ENCODE measurements at regions not wholly inside any gene's neighbourhood (a gene's known extent, or its start where the extent isn't known, plus 50 kb on each side); places are given as distances from the start of the nearest gene placed in this dataset.

DNA sequence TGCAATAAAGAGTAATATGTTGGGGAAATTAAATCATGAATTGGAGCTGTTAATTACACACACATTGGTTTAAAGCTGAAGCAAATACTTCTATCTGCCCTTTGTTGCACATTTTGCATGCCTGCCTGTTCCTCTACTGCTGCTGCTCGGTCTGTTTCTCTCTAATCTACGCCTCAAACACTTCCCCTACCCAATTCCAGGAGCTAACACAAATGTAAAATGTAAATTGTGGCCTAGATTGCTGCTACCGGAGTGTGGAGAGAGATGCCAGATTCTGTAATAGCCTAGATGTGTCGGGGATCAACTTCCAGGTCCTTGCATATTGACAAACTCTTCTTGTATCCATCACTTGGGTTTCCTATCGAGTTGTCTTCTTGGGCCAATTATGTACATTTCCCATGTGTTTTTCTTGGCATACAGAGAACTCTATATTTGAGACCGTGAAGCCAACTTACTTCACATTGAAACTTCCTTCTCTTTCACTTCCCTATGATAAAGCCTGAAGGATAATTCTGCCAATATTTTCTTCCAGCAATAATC, 450.4 kb upstream of the NR2F2 start:
- H3K4me3 ChIP-seq (ENCODE audit: low read length): no peak overlapping the region
- no peaks in the 10 kb centered on the region for H3K4me1 ChIP-seq (ENCODE audit: low read length)
- H3K27ac ChIP-seq (ENCODE audit: low read length): no peak overlapping the region
- H3K9ac ChIP-seq (ENCODE audit: low read length): no peak overlapping the region
- no peaks in the 10 kb centered on the region for H3K79me2 ChIP-seq (ENCODE audit: low read length)
- H3K36me3 ChIP-seq (replicated peaks; ENCODE audit: low read depth, low read length): no peaks in the 10 kb centered on the region
- H3K27me3 ChIP-seq (ENCODE audit: low read depth, low read length): no peaks in the 10 kb centered on the region
- H2AFZ ChIP-seq (ENCODE audit: low read depth, low read length): no peak overlapping the region
- no peaks in the 10 kb centered on the region for H3K9me3 ChIP-seq (ENCODE audit: insufficient read depth, low read length)
- TF ChIP-seq EZH2phosphoT487 (IDR thresholded peaks at IDR 0.05; ENCODE audit: low read depth): no peak
- TF ChIP-seq, protein P1, sequence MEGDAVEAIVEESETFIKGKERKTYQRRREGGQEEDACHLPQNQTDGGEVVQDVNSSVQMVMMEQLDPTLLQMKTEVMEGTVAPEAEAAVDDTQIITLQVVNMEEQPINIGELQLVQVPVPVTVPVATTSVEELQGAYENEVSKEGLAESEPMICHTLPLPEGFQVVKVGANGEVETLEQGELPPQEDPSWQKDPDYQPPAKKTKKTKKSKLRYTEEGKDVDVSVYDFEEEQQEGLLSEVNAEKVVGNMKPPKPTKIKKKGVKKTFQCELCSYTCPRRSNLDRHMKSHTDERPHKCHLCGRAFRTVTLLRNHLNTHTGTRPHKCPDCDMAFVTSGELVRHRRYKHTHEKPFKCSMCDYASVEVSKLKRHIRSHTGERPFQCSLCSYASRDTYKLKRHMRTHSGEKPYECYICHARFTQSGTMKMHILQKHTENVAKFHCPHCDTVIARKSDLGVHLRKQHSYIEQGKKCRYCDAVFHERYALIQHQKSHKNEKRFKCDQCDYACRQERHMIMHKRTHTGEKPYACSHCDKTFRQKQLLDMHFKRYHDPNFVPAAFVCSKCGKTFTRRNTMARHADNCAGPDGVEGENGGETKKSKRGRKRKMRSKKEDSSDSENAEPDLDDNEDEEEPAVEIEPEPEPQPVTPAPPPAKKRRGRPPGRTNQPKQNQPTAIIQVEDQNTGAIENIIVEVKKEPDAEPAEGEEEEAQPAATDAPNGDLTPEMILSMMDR (IDR thresholded peaks at IDR 0.05; ENCODE audit: low read depth, low read length): no peak
- no peak overlapping the region for H3K4me2 ChIP-seq (ENCODE audit: low read length)
- H4K20me1 ChIP-seq (ENCODE audit: insufficient read depth, low read length): no peaks in the 10 kb centered on the region

DNA sequence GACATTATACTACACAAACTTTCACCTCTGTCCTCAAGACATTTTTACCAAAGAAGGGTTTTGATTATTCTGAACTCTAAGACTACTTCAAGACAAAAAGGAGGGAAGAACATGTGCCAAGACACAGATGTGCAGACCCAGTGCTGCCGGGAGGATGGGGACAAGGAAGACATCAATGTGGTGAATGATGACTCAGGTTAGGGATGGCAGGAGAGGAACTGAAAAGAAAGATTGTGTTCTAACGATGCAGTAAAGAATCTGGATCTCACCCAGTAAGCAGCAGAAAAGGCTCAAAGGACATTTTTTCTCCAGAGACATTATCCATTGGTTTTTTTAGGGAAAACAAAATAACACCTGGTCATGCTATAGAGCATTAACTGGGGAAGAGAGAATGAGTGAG, 449.9 kb upstream of the NR2F2 start:
- Histone ChIP-seq H4K20me1 (ENCODE audit: insufficient read depth, low read length) (no peaks in the 10 kb centered on the region), H2AFZ (ENCODE audit: low read depth, low read length) (no peak overlapping the region), H3K9ac (ENCODE audit: low read length) (no peak overlapping the region), H3K79me2 (ENCODE audit: low read length) (no peaks in the 10 kb centered on the region), H3K36me3 (replicated peaks; ENCODE audit: low read depth, low read length) (no peaks in the 10 kb centered on the region), H3K4me3 (ENCODE audit: low read length) (no peak overlapping the region), H3K27ac (ENCODE audit: low read length) (no peak overlapping the region), H3K4me1 (ENCODE audit: low read length) (no peaks in the 10 kb centered on the region), H3K27me3 (ENCODE audit: low read depth, low read length) (no peaks in the 10 kb centered on the region), H3K9me3 (ENCODE audit: insufficient read depth, low read length) (no peaks in the 10 kb centered on the region), H3K4me2 (ENCODE audit: low read length) (no peak overlapping the region)
- TF ChIP-seq EZH2phosphoT487 (IDR thresholded peaks at IDR 0.05; ENCODE audit: low read depth): no peak
- TF ChIP-seq, protein P1 (IDR thresholded peaks at IDR 0.05; ENCODE audit: low read depth, low read length): no peak

DNA sequence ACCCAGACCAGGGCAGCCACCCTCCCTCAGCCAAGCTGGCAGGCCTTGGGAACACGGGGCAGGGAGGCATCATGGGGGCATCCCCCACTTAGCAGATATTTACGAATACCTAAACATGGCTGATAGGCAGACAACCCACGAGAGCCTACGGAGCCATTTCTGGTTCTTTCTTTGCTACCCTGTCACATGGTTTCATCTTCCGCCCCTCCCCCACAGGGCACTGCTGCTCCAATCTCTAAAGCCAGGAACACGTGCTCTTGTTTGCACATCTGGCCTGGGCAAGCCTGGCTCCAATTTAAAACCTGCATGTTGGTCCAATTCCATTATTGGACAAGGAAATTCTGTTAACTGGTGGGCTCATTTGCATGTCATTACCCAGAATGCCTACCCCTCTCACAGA, 447.4 kb upstream of the NR2F2 start:
- Histone ChIP-seq H3K4me1 (ENCODE audit: low read length) (no peaks in the 10 kb centered on the region), H3K4me2 (ENCODE audit: low read length) (no peak overlapping the region), H4K20me1 (ENCODE audit: insufficient read depth, low read length) (no peaks in the 10 kb centered on the region), H3K9me3 (ENCODE audit: insufficient read depth, low read length) (no peaks in the 10 kb centered on the region), H2AFZ (ENCODE audit: low read depth, low read length) (no peak overlapping the region), H3K4me3 (ENCODE audit: low read length) (no peak overlapping the region), H3K9ac (ENCODE audit: low read length) (no peak overlapping the region), H3K27me3 (ENCODE audit: low read depth, low read length) (0 out of 2 replicates have a peak, but pooled peaks cover 5% of the 10 kb centered on the region), H3K27ac (ENCODE audit: low read length) (no peak overlapping the region), H3K36me3 (replicated peaks; ENCODE audit: low read depth, low read length) (no peaks in the 10 kb centered on the region), H3K79me2 (ENCODE audit: low read length) (no peaks in the 10 kb centered on the region)
- TF ChIP-seq, protein P1 (IDR thresholded peaks at IDR 0.05; ENCODE audit: low read depth, low read length): no peak
- no peak for TF ChIP-seq EZH2phosphoT487 (IDR thresholded peaks at IDR 0.05; ENCODE audit: low read depth)

DNA sequence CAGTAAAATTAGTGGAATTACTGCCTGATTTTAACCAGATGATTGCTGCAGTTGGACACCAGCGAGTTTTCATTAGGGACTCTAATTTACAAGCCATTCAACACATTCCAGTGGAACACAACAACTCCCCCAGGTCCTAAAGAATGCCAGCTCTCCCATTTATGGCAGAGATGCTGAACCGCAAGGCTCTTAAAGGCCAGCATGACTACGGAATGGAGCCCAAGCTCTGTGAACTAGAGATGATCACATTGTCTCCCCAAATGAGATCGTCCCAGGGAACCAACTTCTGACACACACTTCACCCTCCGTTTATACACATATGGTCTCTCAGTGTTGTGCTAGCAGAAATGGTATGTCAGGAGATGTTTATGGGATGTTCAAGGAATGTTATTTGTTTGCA, 446.2 kb upstream of the NR2F2 start:
- Histone ChIP-seq H3K79me2 (ENCODE audit: low read length) (no peaks in the 10 kb centered on the region), H3K27me3 (ENCODE audit: low read depth, low read length) (0 out of 2 replicates have a peak, but pooled peaks cover 5% of the 10 kb centered on the region), H3K36me3 (replicated peaks; ENCODE audit: low read depth, low read length) (no peaks in the 10 kb centered on the region), H3K4me2 (ENCODE audit: low read length) (no peak overlapping the region), H3K9me3 (ENCODE audit: insufficient read depth, low read length) (no peaks in the 10 kb centered on the region), H3K4me3 (ENCODE audit: low read length) (no peak overlapping the region), H3K27ac (ENCODE audit: low read length) (no peak overlapping the region), H3K4me1 (ENCODE audit: low read length) (no peaks in the 10 kb centered on the region), H4K20me1 (ENCODE audit: insufficient read depth, low read length) (no peaks in the 10 kb centered on the region), H2AFZ (ENCODE audit: low read depth, low read length) (no peak overlapping the region), H3K9ac (ENCODE audit: low read length) (no peak overlapping the region)
- TF ChIP-seq, protein P1 (IDR thresholded peaks at IDR 0.05; ENCODE audit: low read depth, low read length): no peak
- no peak for TF ChIP-seq EZH2phosphoT487 (IDR thresholded peaks at IDR 0.05; ENCODE audit: low read depth)

Measured in OCI-LY3 (cell line).